ENCODE measurements at regions not wholly inside any gene's neighbourhood (a gene's known extent, or its start where the extent isn't known, plus 50 kb on each side); places are given as distances from the start of the nearest gene placed in this dataset.

DNA sequence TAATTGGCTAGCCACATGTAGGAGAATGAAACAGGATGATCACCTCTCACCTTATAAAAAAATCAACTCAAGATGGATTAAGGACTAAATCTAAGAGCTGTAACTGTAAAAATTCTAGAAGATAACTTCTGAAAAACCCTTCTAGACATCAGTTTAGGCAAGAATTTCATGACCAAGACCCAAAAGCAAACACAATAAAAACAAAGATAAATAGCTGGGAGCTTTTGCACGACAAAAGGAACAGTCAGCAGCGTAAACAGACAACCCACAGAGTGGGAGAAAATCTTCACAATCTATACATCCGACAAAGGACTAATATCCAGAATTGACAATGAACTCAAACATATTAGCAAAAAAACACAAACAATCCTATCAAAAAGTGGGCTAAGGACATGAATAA, 316.3 kb downstream of the METTL4 start:
- TF ChIP-seq, protein P1, sequence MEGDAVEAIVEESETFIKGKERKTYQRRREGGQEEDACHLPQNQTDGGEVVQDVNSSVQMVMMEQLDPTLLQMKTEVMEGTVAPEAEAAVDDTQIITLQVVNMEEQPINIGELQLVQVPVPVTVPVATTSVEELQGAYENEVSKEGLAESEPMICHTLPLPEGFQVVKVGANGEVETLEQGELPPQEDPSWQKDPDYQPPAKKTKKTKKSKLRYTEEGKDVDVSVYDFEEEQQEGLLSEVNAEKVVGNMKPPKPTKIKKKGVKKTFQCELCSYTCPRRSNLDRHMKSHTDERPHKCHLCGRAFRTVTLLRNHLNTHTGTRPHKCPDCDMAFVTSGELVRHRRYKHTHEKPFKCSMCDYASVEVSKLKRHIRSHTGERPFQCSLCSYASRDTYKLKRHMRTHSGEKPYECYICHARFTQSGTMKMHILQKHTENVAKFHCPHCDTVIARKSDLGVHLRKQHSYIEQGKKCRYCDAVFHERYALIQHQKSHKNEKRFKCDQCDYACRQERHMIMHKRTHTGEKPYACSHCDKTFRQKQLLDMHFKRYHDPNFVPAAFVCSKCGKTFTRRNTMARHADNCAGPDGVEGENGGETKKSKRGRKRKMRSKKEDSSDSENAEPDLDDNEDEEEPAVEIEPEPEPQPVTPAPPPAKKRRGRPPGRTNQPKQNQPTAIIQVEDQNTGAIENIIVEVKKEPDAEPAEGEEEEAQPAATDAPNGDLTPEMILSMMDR (IDR thresholded peaks at IDR 0.05) = no peak
- TF ChIP-seq POLR2A (IDR thresholded peaks at IDR 0.05) = no peak

Data from esophagus squamous epithelium (tissue), 4 donors.